AG09319 (cell line): ENCODE measurements at regions not wholly inside any gene's neighbourhood (a gene's known extent, or its start where the extent isn't known, plus 50 kb on each side); places are given as distances from the start of the nearest gene placed in this dataset.
"Not testable (repeated sequence)": the region's sequence is repeated elsewhere in the genome, so short reads cannot be mapped to it uniquely, and the experiment has no call there.

Experiments
- DNase-seq: peaks from one replicate; pipeline ENCODE4 v3.0.0-alpha.2; 2010; ENCODE audit warnings: low read depth; ENCODE audit errors: extremely low read depth
- TF ChIP-seq, protein P1 (sequence below): IDR thresholded peaks from 2 replicates; pipeline ENCODE4 v1.5.1; 2011; ENCODE audit warnings: low read depth, mild to moderate bottlenecking, inconsistent platforms, low read length, moderate library complexity

DNA sequence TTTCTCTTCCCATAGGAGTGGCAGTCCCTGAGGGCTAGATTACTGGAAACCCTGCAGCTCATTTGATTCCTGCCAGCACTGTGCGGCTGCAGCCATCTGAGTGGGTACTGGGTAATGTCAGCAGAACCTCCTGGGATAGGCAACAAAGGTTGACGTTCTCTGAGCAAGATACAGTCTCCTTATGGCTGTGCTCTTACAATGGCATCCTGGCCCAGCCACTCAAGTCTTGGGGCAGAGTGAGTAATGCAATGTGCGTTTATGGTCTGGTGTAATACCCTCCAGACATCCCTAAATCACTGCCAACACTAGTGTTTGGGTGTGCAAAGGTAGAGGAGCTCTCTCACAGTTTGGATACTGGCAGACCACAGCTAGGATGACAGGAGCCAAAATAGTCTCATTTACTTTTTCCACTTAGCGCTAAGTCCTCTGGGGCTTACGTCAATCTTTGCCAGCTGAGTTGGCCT, 775.8 kb downstream of the ZNF385D start:
- DNase-seq = no peak
- TF ChIP-seq, protein P1, sequence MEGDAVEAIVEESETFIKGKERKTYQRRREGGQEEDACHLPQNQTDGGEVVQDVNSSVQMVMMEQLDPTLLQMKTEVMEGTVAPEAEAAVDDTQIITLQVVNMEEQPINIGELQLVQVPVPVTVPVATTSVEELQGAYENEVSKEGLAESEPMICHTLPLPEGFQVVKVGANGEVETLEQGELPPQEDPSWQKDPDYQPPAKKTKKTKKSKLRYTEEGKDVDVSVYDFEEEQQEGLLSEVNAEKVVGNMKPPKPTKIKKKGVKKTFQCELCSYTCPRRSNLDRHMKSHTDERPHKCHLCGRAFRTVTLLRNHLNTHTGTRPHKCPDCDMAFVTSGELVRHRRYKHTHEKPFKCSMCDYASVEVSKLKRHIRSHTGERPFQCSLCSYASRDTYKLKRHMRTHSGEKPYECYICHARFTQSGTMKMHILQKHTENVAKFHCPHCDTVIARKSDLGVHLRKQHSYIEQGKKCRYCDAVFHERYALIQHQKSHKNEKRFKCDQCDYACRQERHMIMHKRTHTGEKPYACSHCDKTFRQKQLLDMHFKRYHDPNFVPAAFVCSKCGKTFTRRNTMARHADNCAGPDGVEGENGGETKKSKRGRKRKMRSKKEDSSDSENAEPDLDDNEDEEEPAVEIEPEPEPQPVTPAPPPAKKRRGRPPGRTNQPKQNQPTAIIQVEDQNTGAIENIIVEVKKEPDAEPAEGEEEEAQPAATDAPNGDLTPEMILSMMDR = no peak

DNA sequence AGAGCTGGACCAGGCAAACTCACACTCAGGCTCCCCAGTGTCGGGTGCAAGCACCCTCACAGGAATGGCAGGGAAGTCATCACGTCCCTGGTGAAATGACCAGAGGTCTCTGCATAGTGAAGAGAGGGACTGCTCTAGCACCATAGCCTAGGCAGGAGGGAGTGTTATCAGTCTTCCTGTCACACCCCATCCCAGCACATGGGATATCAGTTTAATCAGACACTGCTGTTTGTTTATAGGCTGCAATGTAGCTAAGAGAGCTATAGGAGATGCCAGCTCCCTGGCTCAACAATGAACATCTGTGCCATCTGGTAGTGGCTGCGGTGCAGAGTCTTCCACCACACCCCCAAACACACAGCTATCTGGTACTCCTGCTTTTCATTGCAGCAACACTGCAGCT, 776.6 kb downstream of the ZNF385D start:
- TF ChIP-seq, protein P1 = no peak

DNA sequence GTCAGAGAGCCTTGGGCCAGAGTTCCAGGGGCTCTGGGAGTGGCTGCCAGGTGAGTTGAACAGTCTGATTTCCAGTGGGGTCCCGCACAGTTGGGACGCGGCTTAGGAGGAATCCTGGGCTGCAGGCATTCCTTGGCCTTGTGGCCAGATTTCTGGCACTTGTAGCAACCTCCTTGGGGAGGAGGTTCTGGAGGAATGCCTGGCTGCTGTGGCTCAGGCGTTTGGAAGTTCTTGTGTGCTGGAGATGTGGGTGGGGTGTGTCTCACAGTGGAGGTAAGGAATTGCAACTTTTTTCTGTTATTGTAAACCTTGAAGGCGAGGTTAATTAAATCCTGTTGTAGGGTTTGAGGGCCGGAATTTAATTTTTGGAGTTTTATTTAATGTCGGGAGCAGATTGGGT, 780.2 kb downstream of the ZNF385D start:
- DNase-seq = not testable (repeated sequence)

More for the DNA sequence above, 776.6 kb downstream of the ZNF385D start:
- no peak for DNase-seq

DNA sequence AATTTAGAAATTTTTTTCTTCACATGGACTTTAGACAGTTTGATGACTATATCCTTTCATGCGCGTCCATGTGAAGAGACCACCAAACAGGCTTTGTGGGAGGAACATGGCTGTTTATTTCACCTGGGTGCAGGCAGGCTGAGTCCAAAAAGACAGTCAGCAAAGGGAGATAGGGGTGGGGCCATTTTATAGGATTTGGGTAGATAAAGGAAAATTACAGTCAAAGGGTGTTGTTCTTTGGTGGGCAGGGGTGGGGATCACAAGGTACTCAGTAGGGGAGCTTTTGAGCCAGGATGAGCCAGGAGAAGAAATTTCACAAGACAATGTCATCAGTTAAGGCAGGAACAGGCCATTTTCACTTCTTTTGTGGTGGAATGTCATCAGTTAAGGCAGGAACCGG, 781.5 kb upstream of the SGO1 start:
- DNase-seq = not testable (repeated sequence)

DNA sequence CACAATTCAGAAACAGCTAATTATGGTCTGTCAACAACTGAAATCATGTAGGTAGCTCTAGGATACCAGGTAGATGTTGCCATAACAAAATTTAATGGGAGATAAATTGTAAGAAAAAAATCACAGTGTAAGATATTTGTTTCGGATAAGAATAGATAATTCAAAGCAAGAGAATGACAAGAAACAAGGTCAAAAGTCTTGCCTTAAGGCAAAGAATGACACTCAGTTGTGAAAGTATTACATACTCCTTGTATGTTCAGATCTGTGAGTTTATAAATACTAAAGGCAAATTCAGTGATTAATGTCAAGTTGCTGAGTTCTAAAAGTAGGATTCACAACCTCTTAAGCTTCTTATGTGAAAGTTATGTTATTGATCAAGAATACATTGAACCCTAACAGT, 772.2 kb upstream of the SGO1 start:
- DNase-seq = no peak
- TF ChIP-seq, protein P1 = no peak

DNA sequence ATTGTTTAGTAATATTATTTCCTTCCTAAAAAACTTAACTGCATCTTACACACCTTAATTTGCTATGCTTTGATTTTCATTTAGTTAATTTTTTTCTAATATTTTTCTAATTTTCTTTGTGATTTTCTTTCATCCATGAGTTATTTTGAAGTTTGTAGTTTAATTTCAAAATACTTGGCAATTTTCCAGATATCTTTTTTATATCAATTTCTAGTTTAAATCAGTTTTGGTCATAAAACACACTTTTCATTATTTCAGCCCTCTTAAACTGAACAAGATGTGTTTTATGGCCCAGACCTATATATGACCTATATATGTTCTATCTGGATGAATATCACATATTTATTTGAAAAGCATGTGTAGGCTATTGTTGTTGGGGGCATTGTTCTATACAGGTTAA, 759.9 kb upstream of the SGO1 start:
- TF ChIP-seq, protein P1 = no peak
- DNase-seq = no peak

DNA sequence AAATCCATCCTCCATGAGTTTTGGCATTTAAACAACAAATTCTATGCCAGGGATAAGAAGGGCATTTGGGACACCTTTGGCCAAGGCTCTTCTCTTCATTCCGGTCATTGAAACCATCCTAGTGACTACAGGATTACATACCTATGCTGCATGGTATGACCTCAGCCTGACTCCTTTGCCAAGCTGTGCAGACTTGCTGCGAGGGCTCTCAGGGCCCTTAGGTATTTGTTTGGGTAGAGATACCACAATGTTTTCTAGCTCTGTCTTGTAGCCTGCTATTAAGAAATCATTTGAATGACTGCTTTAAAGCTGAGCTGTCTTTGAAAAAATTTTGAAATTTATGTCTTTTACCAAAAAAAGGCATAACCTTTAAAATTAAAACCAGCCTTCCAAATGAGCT, 749.8 kb upstream of the SGO1 start:
- DNase-seq = no peak
- TF ChIP-seq, protein P1 = no peak

DNA sequence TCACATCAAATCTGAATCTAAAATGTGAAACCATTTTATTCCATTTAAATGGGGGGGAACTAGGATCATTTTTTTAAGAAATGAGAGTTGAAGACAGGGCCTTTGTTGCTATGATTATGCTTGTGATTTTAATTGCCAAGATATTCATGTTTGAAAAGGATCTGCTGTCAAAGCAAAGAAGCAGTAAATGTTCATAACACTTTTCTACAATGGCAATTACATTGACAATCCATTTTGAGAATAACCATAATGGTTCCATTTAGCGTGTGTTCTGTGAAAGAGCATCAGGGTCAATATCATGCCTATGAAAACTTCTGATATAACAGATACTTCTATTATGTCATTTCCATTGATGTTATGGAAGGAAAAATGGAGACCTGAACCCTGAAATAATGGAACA, 745.8 kb upstream of the SGO1 start:
- no peak for DNase-seq
- TF ChIP-seq, protein P1 = no peak

DNA sequence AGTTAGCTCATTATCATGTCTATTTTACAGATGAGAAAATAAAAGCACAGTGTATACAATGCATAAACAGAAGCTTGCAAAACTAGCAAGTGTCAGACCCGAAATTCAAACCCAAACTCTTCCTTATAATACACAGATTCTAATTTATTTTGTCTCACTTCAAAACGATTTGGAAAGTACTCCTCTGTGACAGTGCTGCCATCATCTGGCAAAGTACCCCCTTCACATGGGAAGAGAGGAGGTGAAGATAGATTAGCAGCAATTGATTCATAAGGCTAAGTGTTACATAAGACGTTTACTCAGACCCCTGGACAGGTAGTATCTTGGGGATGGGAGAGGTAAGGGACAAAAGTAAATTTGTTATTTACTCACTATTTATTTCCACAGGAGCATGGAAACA, 744.0 kb upstream of the SGO1 start:
- TF ChIP-seq, protein P1 = peak; percentile 27
- no peak for DNase-seq
